Astrocyte (in vitro differentiated cells and primary cell): ENCODE measurements at regions not wholly inside any gene's neighbourhood (a gene's known extent, or its start where the extent isn't known, plus 50 kb on each side); places are given as distances from the start of the nearest gene placed in this dataset.

Experiments
- DNase-seq: peaks from one replicate; pipeline ENCODE4 v3.0.0-alpha.2; 2010; ENCODE audit warnings: low read depth
- FAIRE-seq: peaks from 2 replicates; lab custom pipeline; 2011; peaks lifted over from hg19 to GRCh38; lab: Jason Lieb, UNC
- H2AFZ ChIP-seq: 2 replicates; pipeline ENCODE4 v1.6.0; 2012; ENCODE audit warnings: low read depth, low read length, inconsistent platforms
- H3K27ac ChIP-seq: 2 replicates; pipeline ENCODE4 v1.5.1; 2011; ENCODE audit warnings: low read depth, low read length, inconsistent platforms
- H3K27me3 ChIP-seq: 2 replicates; pipeline ENCODE4 v1.6.0; 2011; ENCODE audit warnings: low read length, inconsistent platforms; ENCODE audit not compliant: insufficient read depth
- H3K36me3 ChIP-seq: 2 replicates; pipeline ENCODE4 v1.5.1; 2011; ENCODE audit warnings: low read length, inconsistent platforms; ENCODE audit not compliant: insufficient read depth
- H3K4me1 ChIP-seq: 2 replicates; pipeline ENCODE4 v1.5.1; 2011; ENCODE audit warnings: low read length, inconsistent platforms; ENCODE audit not compliant: insufficient read depth
- H3K4me2 ChIP-seq: 2 replicates; pipeline ENCODE4 v1.6.0; 2012; ENCODE audit warnings: low read length, inconsistent platforms
- H3K4me3 ChIP-seq: 2 replicates; pipeline ENCODE4 v1.5.1; 2011; ENCODE audit warnings: low read depth, mild to moderate bottlenecking, low read length, inconsistent platforms; ENCODE audit not compliant: insufficient read depth
- H3K79me2 ChIP-seq: 2 replicates; pipeline ENCODE4 v1.6.0; 2012; ENCODE audit warnings: mild to moderate bottlenecking, low read length, inconsistent platforms; ENCODE audit not compliant: insufficient read depth
- H3K9ac ChIP-seq: 2 replicates; pipeline ENCODE4 v1.6.0; 2012; ENCODE audit warnings: mild to moderate bottlenecking, low read length, inconsistent platforms
- H3K9me3 ChIP-seq: 2 replicates; pipeline ENCODE4 v1.5.1; 2012; ENCODE audit warnings: low read depth, mild to moderate bottlenecking, low read length, inconsistent platforms; ENCODE audit not compliant: insufficient read depth
- H4K20me1 ChIP-seq: 2 replicates; pipeline ENCODE4 v1.6.0; 2012; ENCODE audit warnings: low read length, inconsistent platforms; ENCODE audit not compliant: insufficient read depth
- H3K27ac Mint-ChIP-seq: one replicate; pipeline ENCODE4 v1.8.0; 2021; ENCODE audit warnings: mild to moderate bottlenecking, mixed read lengths; ENCODE audit not compliant: unreplicated experiment
- H3K27me3 Mint-ChIP-seq: one replicate; pipeline ENCODE4 v1.8.0; 2021; ENCODE audit warnings: low read depth, mixed read lengths; ENCODE audit not compliant: unreplicated experiment
- H3K36me3 Mint-ChIP-seq: one replicate; pipeline ENCODE4 v1.8.0; 2021; ENCODE audit warnings: low read depth, mixed read lengths; ENCODE audit not compliant: unreplicated experiment
- H3K4me1 Mint-ChIP-seq: one replicate; pipeline ENCODE4 v1.8.0; 2021; ENCODE audit warnings: low read depth, mixed read lengths; ENCODE audit not compliant: unreplicated experiment
- H3K4me3 Mint-ChIP-seq: one replicate; pipeline ENCODE4 v1.8.0; 2021; ENCODE audit warnings: mild to moderate bottlenecking, moderate library complexity, mixed read lengths; ENCODE audit not compliant: unreplicated experiment
- H3K9me3 Mint-ChIP-seq: one replicate; pipeline ENCODE4 v1.8.0; 2021; ENCODE audit warnings: mild to moderate bottlenecking, mixed read lengths; ENCODE audit not compliant: unreplicated experiment
- EZH2 ChIP-seq: IDR thresholded peaks from 2 replicates; pipeline ENCODE4 v1.6.1; 2012; ENCODE audit warnings: mild to moderate bottlenecking, low read length, inconsistent platforms; ENCODE audit not compliant: insufficient read depth
- TF ChIP-seq, protein P1 (sequence below): IDR thresholded peaks from 2 replicates; pipeline ENCODE4 v1.5.1; 2011; ENCODE audit warnings: low read depth, mild to moderate bottlenecking, inconsistent platforms, low read length, moderate library complexity; ENCODE audit not compliant: insufficient read depth

DNA sequence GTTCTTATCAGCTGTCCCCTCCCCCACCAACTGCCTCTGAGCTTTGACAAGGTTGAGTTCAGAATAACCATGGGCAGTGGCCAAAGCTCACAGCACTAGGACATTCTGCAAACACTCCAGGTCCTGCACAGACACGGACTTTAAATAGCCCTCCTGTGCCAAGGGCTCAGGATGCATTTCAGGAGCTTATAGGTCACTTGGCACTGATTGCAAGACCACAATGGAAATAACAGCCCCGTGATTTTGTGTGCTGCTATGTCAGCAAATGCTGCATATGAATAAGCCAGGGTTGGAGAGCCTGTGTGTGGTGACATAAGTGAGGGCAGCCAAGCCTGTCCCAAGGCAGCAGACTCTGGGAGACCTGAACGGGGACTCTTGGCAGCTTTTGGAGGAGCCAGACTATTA is 150.7 kb downstream of the DMRT2 start:
- TF ChIP-seq EZH2: no peak
- TF ChIP-seq, protein P1, sequence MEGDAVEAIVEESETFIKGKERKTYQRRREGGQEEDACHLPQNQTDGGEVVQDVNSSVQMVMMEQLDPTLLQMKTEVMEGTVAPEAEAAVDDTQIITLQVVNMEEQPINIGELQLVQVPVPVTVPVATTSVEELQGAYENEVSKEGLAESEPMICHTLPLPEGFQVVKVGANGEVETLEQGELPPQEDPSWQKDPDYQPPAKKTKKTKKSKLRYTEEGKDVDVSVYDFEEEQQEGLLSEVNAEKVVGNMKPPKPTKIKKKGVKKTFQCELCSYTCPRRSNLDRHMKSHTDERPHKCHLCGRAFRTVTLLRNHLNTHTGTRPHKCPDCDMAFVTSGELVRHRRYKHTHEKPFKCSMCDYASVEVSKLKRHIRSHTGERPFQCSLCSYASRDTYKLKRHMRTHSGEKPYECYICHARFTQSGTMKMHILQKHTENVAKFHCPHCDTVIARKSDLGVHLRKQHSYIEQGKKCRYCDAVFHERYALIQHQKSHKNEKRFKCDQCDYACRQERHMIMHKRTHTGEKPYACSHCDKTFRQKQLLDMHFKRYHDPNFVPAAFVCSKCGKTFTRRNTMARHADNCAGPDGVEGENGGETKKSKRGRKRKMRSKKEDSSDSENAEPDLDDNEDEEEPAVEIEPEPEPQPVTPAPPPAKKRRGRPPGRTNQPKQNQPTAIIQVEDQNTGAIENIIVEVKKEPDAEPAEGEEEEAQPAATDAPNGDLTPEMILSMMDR: no peak
- no peak overlapping the region for H3K4me2 ChIP-seq
- Mint-ChIP-seq H3K27ac (no peak overlapping the region), H3K9me3 (peaks cover 3% of the 10 kb centered on the region), H3K4me3 (no peak overlapping the region), H3K36me3 (no peaks in the 10 kb centered on the region), H3K27me3 (peaks cover 9% of the 10 kb centered on the region), H3K4me1 (peaks cover 7% of the 10 kb centered on the region)
- no peak overlapping the region for H3K27ac ChIP-seq
- H3K9ac ChIP-seq: no peak overlapping the region
- no peaks in the 10 kb centered on the region for H3K79me2 ChIP-seq
- H2AFZ ChIP-seq: no peak overlapping the region
- FAIRE-seq (no peak), DNase-seq (no peak)
- H3K9me3 ChIP-seq: peaks cover 5% of the 10 kb centered on the region
- no peaks in the 10 kb centered on the region for H3K4me1 ChIP-seq
- no peaks in the 10 kb centered on the region for H3K36me3 ChIP-seq
- H3K4me3 ChIP-seq: no peak overlapping the region
- H4K20me1 ChIP-seq: no peaks in the 10 kb centered on the region
- no peaks in the 10 kb centered on the region for H3K27me3 ChIP-seq

DNA sequence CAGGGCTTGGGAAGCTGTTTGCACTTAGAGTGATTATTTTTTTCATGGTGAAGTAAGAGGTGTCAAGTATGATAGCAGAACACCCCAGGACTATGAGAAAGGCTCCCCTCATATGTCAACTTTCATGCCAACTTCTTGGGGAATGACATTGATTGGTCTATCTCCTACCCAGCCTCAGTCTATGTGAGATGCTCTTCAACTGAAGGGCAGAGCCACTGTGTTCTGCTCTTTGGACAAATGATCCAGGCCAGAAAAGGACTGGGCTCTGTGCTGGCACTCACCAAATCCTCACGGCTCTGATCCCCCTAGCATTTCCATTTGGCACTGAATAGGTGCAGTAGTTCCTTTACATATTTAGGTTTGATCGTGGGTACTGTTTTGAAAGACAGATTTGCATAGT is 151.1 kb downstream of the DMRT2 start:
- Mint-ChIP-seq H3K36me3 (no peaks in the 10 kb centered on the region), H3K27ac (no peak overlapping the region), H3K9me3 (no peaks in the 10 kb centered on the region), H3K4me1 (peaks cover 7% of the 10 kb centered on the region), H3K27me3 (peaks cover 9% of the 10 kb centered on the region), H3K4me3 (no peak overlapping the region)
- Histone ChIP-seq H3K9me3 (peaks cover 5% of the 10 kb centered on the region), H3K36me3 (no peaks in the 10 kb centered on the region), H4K20me1 (no peaks in the 10 kb centered on the region), H3K79me2 (no peaks in the 10 kb centered on the region), H3K27me3 (no peaks in the 10 kb centered on the region), H2AFZ (no peak overlapping the region), H3K27ac (no peak overlapping the region), H3K4me2 (no peak overlapping the region), H3K4me3 (no peak overlapping the region), H3K4me1 (no peaks in the 10 kb centered on the region), H3K9ac (no peak overlapping the region)
- FAIRE-seq (no peak), DNase-seq (no peak)
- TF ChIP-seq, protein P1: no peak
- no peak for TF ChIP-seq EZH2

DNA sequence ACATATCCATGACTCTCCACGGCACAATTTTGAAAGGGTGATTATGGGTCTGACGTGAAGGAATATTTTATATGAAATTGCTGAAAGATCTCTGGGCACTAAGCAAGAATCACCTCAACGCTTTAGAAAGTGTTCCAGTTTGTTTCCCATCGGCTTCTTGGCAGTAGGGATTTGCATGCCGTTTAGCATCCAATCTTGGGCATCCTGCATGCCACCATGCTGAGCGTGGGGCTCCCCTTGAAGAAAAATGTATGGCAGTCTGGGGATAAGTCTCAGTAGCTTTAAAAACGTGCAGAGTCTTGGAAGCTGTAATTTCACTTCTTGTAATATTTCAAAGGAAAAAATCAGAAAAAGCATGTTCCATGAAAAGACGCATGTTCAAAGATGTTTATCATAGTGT is 151.7 kb downstream of the DMRT2 start:
- H3K27ac Mint-ChIP-seq: no peak overlapping the region
- Histone ChIP-seq H3K4me1 (no peaks in the 10 kb centered on the region), H3K27me3 (no peaks in the 10 kb centered on the region), H3K9me3 (peaks cover 5% of the 10 kb centered on the region), H3K4me2 (no peak overlapping the region), H3K27ac (no peak overlapping the region), H3K4me3 (no peak overlapping the region), H4K20me1 (no peaks in the 10 kb centered on the region), H3K79me2 (no peaks in the 10 kb centered on the region), H2AFZ (no peak overlapping the region), H3K36me3 (no peaks in the 10 kb centered on the region), H3K9ac (no peak overlapping the region)
- TF ChIP-seq, protein P1: no peak
- TF ChIP-seq EZH2: no peak
- DNase-seq (no peak), FAIRE-seq (no peak)
- peaks cover 7% of the 10 kb centered on the region for H3K4me1 Mint-ChIP-seq
- H3K27me3 Mint-ChIP-seq: peaks cover 9% of the 10 kb centered on the region
- no peaks in the 10 kb centered on the region for H3K36me3 Mint-ChIP-seq
- no peak overlapping the region for H3K4me3 Mint-ChIP-seq
- H3K9me3 Mint-ChIP-seq: no peaks in the 10 kb centered on the region
